GM18517 (cell line): ENCODE measurements at regions not wholly inside any gene's neighbourhood (a gene's known extent, or its start where the extent isn't known, plus 50 kb on each side); places are given as distances from the start of the nearest gene placed in this dataset.

Source experiments
- ATAC-seq: cut with Tn5 transposase; IDR thresholded peaks from one replicate; pipeline ENCODE4 v1.9.1; 2021; ENCODE audit warnings: mild to moderate bottlenecking, moderate library complexity; ENCODE audit not compliant: unreplicated experiment

DNA sequence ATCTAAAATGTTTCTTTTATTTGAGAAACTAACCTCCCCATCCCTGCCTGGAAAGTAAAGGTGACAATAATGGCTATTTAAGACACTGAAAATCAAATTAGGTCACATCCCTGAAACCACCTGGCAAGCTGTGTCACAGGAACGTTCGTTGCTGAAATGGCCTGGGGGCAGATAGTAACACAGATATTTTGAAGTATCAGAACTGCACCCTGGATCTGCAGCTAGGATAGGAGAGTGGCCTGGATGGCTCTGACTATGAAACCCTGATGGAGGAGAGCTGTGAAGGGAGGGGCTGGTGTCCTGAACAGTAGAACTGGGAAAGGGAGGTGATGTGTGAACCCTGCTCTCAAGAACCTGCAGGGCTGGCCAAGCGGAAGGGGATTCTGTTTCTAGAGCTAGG is 648.3 kb upstream of the CFAP20DC start:
- ATAC-seq, result no peak

DNA sequence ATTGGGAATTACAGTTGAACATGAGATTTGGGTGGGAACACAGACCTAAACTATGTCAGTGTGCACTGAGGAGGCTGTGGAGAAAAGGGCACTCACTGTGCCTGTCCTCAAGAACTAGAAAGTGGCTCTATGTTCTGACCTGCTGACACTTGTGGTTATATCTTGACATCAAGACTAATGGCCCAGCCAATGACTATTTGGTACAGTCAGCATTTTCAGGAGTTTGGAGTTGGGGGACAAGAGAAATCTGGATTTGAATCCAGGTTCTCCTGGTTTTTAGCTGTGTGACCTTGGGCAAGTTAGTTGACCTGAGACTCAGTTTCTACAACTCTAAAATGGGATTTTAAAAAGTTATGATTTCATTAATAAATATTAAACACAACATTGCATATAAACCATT is 647.0 kb upstream of the CFAP20DC start:
- no peak for ATAC-seq

DNA sequence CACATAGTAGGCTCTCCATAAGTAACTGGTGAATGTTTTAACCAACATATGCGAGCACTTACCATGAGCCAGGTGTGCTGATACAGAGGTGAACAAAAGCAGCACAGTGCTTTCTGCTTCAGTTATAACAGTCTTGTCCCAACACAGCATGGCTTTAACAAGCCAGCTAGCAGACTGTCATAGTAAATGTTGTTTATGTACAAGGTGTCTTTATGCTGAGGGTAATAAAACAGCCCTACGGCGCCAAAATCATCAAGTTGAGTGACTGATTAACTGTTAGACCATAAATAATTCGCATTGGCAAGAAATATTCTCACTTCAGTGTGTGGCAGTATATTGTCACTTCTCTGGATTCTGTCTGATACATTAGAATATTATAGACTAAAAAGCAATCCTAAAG is 646.0 kb upstream of the CFAP20DC start:
- no peak for ATAC-seq

DNA sequence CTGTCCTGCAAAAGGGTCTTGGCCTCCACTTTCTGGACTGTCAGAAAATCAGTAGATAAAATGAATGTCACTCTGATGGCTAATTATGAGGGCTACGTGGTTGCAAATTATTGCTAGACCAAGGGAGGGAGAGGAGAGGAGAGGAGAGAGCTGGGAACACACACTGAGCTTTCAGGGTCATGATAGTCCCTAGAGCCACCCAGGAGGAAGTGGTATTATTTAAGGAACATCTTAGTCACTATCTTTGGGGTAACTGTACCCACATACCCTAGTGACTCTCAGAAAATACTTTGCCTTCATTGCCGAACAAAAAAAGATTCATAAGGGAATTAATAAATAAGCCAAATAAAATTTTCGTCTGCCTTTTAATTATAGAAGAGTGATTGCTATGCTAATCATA is 642.3 kb upstream of the CFAP20DC start:
- no peak for ATAC-seq

DNA sequence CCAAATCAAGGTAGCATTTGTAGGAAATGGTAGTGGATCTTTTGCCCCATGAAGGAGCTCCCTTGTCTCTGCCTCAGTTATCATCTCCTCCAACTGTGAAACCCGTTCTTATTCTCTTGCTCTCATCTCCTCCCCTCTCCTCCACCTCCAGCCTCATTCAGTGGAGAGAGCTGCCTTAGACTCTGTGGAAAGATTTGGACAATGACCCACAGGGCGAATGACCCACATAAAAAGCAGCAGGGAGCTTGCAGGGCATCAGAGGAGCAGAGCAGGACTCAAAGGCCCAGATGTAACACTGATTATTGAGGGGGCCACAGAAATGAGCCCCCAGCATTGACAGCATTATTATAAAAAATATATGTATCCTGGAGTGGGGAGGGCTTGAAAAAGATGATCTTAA is 641.1 kb upstream of the CFAP20DC start:
- no peak for ATAC-seq

DNA sequence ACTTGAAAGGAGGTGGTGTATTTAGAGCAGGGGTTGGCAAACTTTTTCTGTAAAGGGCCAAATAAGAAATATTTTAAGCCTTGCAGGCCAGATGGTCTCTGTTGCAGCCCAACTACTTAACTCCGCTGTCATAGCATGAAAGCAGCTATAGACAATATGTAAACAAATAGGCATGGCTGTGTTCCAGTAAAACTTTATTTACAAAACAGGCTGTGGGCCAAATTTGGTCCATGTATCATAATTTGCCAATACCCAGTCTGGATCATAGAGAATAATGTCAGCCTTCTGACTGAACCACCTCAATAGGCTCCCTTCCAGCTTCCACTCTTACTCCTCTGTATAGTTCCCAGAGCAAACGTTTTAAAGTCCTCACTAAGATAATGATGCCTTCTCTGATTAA is 638.8 kb upstream of the CFAP20DC start:
- no peak for ATAC-seq

DNA sequence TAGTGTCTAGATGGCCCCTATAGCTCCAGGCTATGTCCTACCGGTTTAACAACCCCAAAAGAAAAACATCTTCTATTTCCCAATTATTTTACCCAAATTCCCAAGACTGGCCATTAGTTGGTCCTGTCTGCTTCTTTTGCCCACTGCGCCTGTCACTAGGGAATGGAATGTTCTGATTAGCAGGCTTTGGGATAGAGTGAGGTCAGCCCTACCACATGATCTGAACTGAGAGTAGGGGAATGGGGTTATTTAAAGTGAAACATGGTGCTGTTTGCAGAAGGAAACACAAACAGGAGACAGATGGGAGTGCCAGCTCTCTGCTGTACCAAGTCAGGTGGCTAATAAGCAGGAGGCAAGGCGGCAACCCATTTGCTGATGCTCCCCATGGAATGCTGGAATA is 635.6 kb upstream of the CFAP20DC start:
- ATAC-seq, result no peak

DNA sequence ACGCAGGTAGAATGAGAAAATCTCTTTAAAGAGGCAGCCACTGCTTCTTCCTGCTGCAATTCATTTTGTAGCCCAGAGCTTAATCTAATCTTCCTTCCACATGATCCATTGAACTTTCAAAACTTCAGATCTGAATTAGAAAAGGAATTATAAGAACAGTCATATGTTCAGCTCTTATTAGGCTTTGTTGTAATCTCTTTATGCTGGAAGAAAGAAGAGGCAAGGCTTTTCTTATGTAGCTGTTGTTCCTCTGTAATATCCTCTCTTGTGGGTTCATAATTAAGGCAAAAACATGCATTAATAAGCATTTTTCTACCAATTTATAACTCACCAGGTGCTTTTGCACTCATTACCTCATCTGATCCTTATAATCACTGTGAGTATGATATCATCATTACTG is 634.9 kb upstream of the CFAP20DC start:
- no peak for ATAC-seq

DNA sequence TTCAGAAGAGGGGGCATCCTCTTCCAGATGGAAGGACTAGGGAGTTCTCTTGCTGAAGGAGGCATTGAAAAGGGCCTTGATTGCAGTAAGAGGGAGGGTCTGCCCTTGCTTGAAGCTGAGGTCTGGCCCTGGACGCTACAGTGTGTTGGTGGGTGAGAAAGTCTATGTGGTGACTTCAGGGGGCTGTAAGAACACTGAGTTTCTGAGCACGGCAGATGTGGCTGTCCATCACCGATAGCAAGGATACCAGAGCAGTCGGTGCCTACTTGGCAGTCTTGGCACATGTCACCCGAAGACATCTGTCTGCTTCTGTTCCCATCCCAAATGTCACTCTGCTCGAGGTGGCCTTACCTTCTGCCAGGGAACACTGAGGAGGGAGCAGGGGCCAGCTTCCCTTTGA is 631.1 kb upstream of the CFAP20DC start:
- no peak for ATAC-seq

DNA sequence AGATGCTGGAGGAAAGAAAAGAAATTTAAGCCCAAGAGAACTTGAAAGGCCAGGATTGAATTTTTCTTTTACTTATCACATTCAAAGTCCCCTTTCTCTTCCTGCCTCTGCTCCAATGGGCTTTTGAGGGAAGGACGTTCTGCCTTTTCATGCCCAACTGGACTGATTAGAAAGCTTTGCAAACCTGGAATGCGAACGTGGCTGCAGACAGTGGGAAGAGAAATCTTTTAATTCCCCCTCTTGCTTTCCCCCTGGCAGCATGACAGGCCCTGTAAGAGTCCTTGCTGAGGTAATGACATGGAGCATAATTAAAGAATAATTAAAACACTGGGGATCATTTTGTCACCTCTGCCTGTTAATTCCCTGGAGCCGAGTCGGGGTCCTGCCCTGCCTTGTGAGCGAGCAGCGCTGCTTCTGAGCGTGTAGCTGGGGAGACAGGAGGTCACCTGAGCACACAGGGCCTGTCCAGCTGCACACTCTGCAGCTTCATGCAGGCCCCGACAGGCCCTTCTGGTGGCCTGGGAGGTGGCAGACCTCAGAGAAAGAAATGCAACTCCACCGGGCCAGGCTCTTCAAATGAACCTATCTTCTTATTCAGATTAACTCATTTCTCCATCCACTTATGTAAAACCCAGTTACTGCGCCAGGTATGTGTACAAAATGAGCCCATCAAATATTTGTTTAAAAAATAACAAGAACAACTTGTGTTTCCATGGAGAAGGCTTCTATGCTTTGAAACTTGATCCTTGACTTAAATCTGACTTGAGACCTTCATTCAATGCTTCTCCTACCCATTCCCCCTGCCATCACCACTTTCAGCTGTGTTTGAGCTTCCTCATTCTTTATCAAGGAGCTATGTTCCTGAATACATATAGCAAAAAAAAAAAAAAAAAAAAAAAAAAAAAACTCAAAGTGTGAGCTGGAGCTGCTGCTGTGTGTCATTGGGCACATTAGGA is 628.2 kb upstream of the CFAP20DC start:
- no peak for ATAC-seq

DNA sequence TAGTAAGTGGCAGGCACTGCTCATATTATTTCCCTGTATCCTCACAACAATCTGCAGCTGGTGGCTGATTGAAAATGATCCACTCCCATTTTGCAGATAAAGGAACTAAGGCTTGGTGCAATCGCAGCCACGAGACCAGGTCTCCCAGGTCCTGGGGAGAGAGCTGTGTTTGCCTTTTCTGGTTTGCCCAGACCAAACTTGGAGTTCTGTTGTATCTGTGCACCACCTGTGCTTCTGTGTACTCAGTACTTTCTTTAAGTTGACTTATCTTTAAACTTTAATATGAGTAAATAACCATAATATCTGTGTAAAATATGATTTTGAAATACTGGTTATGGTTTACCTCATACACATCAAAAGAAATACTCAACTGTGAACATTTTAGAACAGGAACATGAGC is 625.7 kb upstream of the CFAP20DC start:
- ATAC-seq, result no peak

DNA sequence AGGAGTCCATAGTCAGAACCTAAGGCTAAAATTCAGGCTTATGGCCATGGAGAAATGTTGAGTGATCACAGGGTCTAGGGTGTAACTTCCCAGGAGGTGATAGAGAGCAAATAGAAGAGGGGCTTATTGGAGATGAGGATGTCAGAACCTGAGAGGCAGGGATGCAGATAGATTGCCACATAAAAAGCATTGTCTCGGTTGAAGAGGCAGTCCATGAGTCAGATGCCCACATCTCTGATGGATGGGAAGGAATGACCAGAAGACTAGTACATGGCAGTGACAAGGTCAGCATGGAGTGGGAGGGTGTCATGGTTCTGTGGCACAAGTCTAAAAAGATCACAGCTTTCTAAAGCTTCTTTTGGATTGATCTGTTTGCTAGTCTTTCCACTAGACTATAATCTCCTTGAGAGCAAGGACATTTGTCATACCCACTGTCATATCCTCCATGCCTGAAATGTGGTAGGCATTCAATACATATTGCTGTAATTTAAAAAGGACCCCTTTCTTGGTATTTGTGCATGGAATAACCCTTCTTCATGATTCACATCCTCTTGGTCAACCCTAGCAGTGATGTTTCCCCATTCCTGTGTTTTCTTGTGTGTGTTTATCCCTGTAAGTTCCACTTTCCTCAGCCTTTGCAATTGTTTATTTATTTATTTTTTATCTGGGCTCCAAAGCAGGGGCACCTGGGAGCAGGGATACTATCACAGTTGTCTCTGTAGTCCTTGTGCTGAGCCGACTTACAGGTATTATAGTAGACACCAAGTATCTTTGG is 613.4 kb upstream of the CFAP20DC start:
- no peak for ATAC-seq

DNA sequence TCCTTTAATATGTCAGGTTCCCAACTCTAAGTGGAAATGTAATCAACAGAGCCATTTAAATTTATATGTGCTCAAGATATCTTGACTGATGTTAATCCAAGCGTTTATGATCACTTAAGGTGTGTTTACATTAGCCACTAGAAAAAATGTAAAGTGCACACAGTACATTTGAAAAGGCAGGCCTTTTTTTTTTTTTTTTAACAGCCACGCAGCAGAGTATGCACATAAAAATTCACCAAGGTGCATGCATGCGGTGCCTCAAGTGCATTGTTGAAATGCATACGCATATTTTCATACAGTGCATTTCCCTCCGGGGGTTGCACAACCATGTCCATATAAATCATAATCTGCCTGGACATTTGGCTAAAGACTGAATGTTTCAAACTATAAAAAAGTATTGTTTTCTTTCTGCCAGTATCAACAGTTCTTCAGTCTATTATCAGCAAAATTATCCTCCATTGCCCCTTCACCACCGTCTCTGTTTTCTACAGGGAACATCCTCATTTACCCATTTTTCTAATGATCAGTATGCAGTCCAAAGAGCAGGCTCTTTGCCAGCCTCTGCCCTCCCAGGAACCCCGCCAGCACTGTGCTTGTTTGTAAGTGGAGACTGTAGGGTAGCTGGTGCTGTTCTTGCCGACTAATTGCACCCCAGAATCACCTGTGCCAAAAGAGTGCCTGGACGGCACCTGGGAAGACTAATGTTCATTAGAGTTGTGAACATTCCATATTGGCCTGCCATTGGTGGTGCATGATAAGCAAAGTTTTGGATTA is 611.2 kb upstream of the CFAP20DC start:
- ATAC-seq, result no peak

DNA sequence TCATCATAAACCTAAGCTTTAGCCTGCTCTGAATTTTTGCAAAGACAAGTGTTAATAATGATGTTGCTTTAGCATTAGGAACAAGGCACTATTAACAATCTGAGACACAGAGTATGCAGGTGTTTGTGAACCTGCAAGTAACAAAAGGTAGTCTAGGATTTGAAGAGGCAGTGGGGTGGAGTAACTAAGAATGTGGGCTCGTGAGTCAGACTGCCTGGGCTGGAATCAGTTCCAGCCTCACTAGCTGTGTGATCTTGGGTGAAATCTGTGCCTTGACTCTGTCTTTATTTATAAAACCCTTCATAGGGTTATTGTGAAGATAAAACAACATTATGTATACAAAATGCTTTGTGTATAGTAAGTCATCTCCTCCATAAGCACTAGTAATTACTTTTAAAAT is 610.6 kb upstream of the CFAP20DC start:
- ATAC-seq, result no peak

DNA sequence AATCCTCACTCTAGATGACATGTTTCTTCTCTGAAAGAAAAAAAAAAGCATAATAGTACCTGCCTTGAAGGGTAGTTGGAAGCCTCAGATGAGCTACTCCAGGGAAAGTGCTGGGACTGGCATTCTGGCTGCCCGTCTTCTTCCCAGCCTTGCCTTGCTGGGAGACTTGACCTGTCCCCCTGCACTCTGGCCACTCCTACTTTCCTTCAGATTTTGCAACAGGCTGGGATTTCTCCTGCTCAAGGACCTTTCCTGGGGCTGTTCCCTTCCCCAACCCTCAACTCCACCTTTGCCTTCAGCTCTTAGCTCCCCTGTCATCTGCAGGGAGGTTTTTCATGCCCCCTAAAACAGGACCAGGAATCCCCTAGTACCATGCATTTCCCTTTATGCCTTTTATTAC is 609.9 kb upstream of the CFAP20DC start:
- ATAC-seq, result no peak

DNA sequence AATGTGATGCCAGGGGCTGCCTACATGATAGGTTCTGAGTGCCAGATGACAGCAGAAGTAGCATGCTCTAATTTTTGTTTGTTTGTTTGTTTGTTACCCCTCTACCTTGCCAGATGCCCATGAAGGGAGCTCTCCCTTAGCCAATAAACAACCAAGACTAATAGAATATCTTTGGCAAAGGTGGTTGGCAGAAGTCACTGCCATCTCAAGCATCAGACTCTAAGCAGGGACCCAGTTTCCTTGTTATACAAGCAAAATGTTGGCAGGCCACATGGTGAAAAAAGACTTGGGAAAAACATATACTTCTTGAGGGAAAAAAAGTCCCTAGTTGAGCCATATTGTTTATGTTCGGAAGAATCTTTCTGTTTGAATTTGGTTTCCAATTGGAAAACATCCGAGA is 609.0 kb upstream of the CFAP20DC start:
- ATAC-seq, result no peak

DNA sequence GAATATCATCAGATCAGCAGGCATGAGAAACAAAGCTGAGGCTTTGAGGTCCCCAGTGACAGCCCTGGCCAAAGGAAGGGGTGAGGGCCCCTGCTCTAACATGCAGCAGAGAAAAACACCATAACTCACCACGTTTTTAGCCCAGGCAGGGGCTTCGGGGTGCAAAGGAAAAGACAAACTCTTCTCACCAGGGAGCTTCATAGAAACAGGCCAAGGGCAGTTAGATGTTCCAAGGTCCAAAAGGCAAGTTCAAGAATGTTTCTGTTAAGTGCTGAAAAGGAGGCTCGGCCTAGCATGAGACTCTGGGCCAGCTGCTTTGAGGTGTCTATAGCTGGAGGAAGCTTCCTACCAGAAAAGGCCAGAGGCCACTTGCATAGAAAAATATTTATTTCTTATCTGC is 608.4 kb upstream of the CFAP20DC start:
- ATAC-seq, result no peak

DNA sequence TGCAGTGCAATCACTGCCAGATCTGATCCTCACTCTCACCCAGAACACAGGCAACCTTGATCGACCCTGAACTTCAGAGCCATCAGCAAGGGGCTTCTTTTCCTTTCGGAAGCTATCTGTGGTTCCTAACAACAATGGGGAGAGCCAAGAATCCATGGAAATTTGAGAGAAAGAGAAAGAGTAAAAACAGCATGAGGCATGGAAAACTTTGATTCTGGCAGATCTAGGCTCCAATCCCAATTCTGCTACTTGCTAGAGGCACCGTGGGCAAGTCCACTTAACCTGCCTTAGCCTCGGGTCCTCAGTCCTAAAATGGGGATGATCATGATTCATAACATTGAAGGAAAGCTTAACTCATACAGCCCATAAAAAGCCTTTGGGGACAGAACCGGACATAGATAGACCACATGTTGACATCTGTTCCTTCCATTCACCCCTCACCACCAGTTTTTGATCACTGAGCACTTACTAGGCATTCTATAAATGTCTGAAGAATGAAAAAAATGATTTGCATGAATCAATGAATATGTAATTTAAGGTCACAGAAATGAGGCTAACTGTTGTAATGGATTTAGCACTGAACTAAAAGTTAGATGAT is 605.7 kb upstream of the CFAP20DC start:
- ATAC-seq, result no peak

DNA sequence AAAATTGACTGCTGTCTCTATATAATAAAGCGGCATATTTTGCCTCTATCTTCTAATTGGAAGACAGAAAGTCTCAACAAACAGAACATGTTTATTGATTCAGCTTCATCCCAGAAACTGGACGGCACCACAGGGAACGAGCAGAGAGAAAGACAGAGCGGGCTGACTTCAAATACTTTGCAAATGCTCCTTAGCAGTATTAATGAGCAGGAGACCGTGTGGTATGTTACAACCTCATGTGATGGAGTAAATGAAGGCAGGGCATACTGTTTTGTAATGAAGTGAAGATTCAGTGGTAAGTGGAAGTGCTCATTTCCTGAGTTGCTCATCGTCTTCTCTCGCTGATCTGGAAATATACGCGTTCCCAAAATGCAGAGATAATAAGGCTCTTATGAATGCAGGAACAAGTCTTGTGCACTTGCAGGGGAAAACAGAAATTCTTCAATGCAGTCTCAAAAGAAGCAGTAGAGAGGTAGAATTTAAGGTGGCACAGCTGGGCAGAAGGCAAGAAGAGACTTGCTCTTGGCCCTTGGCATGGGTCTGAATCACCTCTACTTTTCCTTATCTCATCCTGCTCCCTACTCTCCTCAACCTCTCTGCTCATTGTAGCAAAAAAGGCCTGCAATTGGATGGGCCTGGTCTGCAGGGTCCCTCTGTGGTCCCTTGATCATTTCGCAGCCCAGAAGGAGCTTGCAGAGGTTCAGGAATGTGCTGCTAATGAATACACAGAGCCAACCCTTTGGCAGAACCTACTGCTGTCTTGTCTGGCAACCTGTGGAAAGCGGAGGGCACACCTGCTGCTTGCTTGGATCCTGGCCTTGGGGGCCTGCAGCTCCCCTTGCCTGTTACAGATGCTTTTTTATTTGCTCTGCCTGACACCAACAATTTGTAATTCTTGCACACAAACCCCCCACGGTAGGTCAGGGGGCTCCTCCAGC is 604.9 kb upstream of the CFAP20DC start:
- no peak for ATAC-seq

DNA sequence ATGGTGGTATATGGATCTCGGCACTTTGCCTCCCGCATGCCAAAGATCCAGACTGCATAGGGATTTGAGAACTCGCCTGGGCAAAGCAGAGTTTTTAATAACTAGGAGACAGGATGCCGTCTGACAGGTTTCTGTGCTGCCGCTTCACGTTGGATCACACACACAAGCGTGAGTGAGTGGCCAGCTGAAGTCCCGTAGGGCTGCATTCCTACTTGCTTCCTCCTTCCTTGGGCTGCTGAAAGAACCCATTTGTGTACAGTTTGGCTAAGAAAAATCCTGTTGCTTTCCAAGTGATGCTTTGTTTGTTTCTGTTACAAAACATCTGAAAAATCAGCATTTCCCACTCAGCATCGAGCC is 604.3 kb upstream of the CFAP20DC start:
- ATAC-seq, result no peak
